ENCODE measurements at regions not wholly inside any gene's neighbourhood (a gene's known extent, or its start where the extent isn't known, plus 50 kb on each side); places are given as distances from the start of the nearest gene placed in this dataset.

DNA sequence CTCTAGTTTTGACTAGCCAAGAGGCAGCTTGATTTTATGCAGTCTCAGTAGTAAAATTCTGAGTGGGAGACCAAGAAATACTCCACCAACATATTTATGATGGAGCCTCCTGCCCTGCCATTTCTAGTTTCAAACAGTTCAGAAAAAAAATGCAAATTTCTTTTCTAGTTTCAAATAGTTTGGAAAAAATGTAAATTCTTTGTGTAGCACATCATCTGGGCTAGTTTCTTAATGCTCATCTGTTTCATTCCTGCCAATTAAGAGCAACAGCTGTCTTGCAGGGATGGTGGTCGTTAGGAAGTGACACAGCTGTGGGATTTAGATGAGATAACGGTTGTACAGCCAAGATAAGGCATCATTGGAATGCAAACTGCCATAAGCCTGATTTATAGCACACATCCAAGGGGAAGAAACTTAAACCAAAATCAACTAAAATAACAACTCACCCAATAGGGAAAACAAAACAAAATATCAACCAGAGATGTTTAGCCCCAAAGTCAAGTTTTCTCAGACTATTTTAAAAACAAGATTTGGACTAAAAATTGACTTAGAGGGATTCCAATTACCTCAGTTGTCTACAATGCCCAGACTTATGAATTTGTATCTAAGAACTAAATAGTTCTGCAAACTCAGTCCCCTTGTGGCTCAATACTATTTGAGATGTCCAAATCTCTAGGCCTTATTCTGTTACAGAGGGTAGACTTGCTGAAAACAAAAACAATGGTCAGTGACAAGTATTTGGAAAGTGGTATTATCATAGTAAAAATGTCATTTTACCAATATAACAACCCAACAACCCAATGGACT is 291.3 kb upstream of the ATP2B1 start:
- WGBS, 3 donors = 30 to 36% (median 33%) methylated on average over 2 of the region's 2 CpGs
- no peaks in the 10 kb centered on the region for H3K27me3 ChIP-seq (ENCODE audit: control insufficient read depth in 3 of 3, insufficient read depth in 3 of 3, low read length in 3 of 3)
- H3K4me3 ChIP-seq (ENCODE audit: low read depth in 1 of 3, low read length in 3 of 3) = no peak overlapping the region
- no peak overlapping the region for H3K27ac ChIP-seq (ENCODE audit: low read depth in 1 of 3, low read length in 2 of 3)
- FAIRE-seq (no peak), DNase-seq (no peak)
- no peaks in the 10 kb centered on the region for H3K9me3 ChIP-seq (ENCODE audit: control insufficient read depth in 2 of 2, insufficient read depth in 1 of 2, low read depth in 1 of 2, low read length in 1 of 2)
- H3K36me3 ChIP-seq (ENCODE audit: control insufficient read depth in 3 of 3, insufficient read depth in 2 of 3, low read depth in 1 of 3, low read length in 3 of 3) = no peaks in the 10 kb centered on the region
- H3K4me1 ChIP-seq (ENCODE audit: control insufficient read depth in 3 of 3, insufficient read depth in 2 of 3, low read depth in 1 of 3, low read length in 2 of 3) = no peaks in the 10 kb centered on the region

DNA sequence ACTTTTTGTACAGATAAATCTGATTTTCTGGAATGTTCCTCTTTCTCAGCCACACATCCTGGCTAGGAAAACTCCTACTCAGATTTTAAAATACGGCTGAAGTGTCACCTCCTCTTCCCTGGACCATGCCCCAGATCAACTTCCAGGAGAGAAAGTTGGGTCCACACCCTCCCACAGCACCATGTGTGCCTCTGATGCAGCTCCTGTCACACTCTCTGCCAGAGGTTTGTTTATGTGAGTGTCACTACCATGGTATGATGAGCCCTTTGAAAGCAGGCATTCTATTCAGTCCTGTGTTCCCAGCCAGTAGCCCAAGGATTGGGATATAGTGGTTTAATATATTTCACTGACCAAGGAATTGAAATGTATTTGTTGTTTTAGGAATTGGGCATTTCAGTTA is 287.2 kb upstream of the ATP2B1 start:
- Histone ChIP-seq H3K27me3 (ENCODE audit: control insufficient read depth in 3 of 3, insufficient read depth in 3 of 3, low read length in 3 of 3) (no peaks in the 10 kb centered on the region), H3K36me3 (ENCODE audit: control insufficient read depth in 3 of 3, insufficient read depth in 2 of 3, low read depth in 1 of 3, low read length in 3 of 3) (no peaks in the 10 kb centered on the region), H3K9me3 (ENCODE audit: control insufficient read depth in 2 of 2, insufficient read depth in 1 of 2, low read depth in 1 of 2, low read length in 1 of 2) (no peaks in the 10 kb centered on the region), H3K4me3 (ENCODE audit: low read depth in 1 of 3, low read length in 3 of 3) (no peak overlapping the region), H3K27ac (ENCODE audit: low read depth in 1 of 3, low read length in 2 of 3) (no peak overlapping the region), H3K4me1 (ENCODE audit: control insufficient read depth in 3 of 3, insufficient read depth in 2 of 3, low read depth in 1 of 3, low read length in 2 of 3) (no peaks in the 10 kb centered on the region)
- DNase-seq (no peak), FAIRE-seq (no peak)
- WGBS, 3 donors = 59 to 66% (median 66%) methylated on average over 1 of the region's 1 CpG

- Histone ChIP-seq H3K36me3 (ENCODE audit: control insufficient read depth in 3 of 3, insufficient read depth in 2 of 3, low read depth in 1 of 3, low read length in 3 of 3) (no peaks in the 10 kb centered on the region), H3K9me3 (ENCODE audit: control insufficient read depth in 2 of 2, insufficient read depth in 1 of 2, low read depth in 1 of 2, low read length in 1 of 2) (no peaks in the 10 kb centered on the region), H3K27me3 (ENCODE audit: control insufficient read depth in 3 of 3, insufficient read depth in 3 of 3, low read length in 3 of 3) (no peaks in the 10 kb centered on the region), H3K4me1 (ENCODE audit: control insufficient read depth in 3 of 3, insufficient read depth in 2 of 3, low read depth in 1 of 3, low read length in 2 of 3) (no peaks in the 10 kb centered on the region), H3K4me3 (ENCODE audit: low read depth in 1 of 3, low read length in 3 of 3) (no peak overlapping the region), H3K27ac (ENCODE audit: low read depth in 1 of 3, low read length in 2 of 3) (no peak overlapping the region)
- DNase-seq = no peak
- no peak for FAIRE-seq
- 84 to 96% (median 90%) methylated on average over 1 of the region's 1 CpG for WGBS, 3 donors
Observed at GRCh38 chr12:89994911-89995310, 286.3 kb upstream of the ATP2B1 start.

- no peaks in the 10 kb centered on the region for H3K9me3 ChIP-seq (ENCODE audit: control insufficient read depth in 2 of 2, insufficient read depth in 1 of 2, low read depth in 1 of 2, low read length in 1 of 2)
- no peaks in the 10 kb centered on the region for H3K36me3 ChIP-seq (ENCODE audit: control insufficient read depth in 3 of 3, insufficient read depth in 2 of 3, low read depth in 1 of 3, low read length in 3 of 3)
- no peak overlapping the region for H3K4me3 ChIP-seq (ENCODE audit: low read depth in 1 of 3, low read length in 3 of 3)
- FAIRE-seq = no peak
- 89 to 98% (median 97%) methylated on average over 1 of the region's 1 CpG for WGBS, 3 donors
- H3K27me3 ChIP-seq (ENCODE audit: control insufficient read depth in 3 of 3, insufficient read depth in 3 of 3, low read length in 3 of 3) = no peaks in the 10 kb centered on the region
- no peaks in the 10 kb centered on the region for H3K4me1 ChIP-seq (ENCODE audit: control insufficient read depth in 3 of 3, insufficient read depth in 2 of 3, low read depth in 1 of 3, low read length in 2 of 3)
- H3K27ac ChIP-seq (ENCODE audit: low read depth in 1 of 3, low read length in 2 of 3) = no peak overlapping the region
- DNase-seq = no peak
Observed at GRCh38 chr12:89993632-89994031, 285.0 kb upstream of the ATP2B1 start.

DNA sequence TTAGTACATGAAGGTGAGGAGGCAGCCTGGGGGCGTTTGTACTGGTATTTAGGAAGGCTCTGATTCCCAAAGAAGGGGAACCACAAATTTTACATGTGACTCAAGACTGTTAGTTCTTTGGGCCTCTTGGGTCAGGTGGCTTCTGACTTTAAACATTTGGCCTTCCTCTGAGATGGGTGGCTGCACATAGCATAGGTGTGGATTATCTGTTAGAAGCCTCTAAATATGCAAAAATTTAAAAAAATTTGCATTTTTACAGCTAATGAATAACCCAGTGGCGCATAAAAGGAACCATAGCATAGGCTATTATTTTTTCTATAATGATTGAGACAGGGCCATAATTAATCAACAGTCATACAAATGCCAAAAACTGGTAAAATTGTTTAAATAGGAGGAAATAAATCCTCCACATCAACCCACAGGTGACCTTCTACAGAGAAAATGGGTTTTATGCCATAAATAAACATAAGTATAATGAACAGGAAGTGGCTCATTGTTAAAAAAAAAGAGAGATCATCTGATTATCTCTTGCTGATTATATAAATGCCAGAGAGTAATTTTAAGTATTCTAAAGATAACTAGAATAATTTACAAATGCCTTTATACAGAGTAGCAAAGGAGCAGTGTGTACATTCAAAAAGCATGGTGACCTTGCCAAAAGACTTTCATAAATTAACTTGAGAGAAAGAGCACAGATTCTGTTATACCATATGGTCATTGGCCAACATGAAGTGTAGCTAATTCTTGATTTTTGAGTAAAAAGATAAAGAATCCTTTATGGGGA is 284.2 kb upstream of the ATP2B1 start:
- Histone ChIP-seq H3K9me3 (ENCODE audit: control insufficient read depth in 2 of 2, insufficient read depth in 1 of 2, low read depth in 1 of 2, low read length in 1 of 2) (no peaks in the 10 kb centered on the region), H3K36me3 (ENCODE audit: control insufficient read depth in 3 of 3, insufficient read depth in 2 of 3, low read depth in 1 of 3, low read length in 3 of 3) (no peaks in the 10 kb centered on the region), H3K27me3 (ENCODE audit: control insufficient read depth in 3 of 3, insufficient read depth in 3 of 3, low read length in 3 of 3) (no peaks in the 10 kb centered on the region), H3K27ac (ENCODE audit: low read depth in 1 of 3, low read length in 2 of 3) (no peak overlapping the region), H3K4me1 (ENCODE audit: control insufficient read depth in 3 of 3, insufficient read depth in 2 of 3, low read depth in 1 of 3, low read length in 2 of 3) (no peaks in the 10 kb centered on the region), H3K4me3 (ENCODE audit: low read depth in 1 of 3, low read length in 3 of 3) (no peak overlapping the region)
- no peak for FAIRE-seq
- WGBS, 3 donors = 77 to 82% (median 80%) methylated on average over 2 of the region's 2 CpGs
- DNase-seq = no peak

DNA sequence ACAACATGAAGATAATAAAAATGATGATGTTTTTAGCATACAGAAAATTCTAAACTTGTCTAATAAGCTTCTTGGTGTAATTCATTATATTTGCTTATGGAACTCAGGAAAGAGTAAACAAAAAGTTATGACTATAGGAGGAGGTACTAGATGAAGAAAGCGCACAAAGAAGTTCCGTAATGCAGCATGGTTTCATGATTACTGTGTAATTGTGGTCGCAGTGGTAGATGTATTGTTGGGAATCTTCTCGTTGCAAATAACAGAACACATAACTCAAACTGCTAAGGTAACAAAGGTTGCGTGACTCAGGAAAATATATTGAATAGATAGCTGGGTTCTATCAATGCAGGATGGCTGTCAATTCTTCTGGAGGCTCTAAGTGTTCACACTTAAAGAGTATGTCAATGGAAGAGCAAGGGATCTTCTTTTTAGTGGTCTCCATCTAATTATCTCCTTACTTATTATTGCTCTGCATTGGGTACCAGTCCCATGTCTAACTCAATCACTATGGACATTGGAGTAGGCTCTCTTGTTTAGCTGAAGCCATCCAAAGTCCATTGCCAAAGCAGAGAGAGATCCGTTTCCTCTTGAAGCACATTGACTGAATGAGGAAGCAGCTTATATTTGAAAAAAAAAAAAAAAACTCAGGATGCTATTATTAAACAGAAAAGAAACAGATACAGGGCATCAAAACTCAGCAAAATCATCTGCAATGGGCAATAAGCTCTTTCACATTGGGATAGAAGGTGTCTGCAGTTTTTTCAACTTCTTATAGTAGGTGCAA is 283.4 kb upstream of the ATP2B1 start:
- no peaks in the 10 kb centered on the region for H3K4me1 ChIP-seq (ENCODE audit: control insufficient read depth in 3 of 3, insufficient read depth in 2 of 3, low read depth in 1 of 3, low read length in 2 of 3)
- 77 to 84% (median 82%) methylated on average over 6 of the region's 6 CpGs for WGBS, 3 donors
- no peaks in the 10 kb centered on the region for H3K36me3 ChIP-seq (ENCODE audit: control insufficient read depth in 3 of 3, insufficient read depth in 2 of 3, low read depth in 1 of 3, low read length in 3 of 3)
- H3K27ac ChIP-seq (ENCODE audit: low read depth in 1 of 3, low read length in 2 of 3) = no peak overlapping the region
- no peaks in the 10 kb centered on the region for H3K9me3 ChIP-seq (ENCODE audit: control insufficient read depth in 2 of 2, insufficient read depth in 1 of 2, low read depth in 1 of 2, low read length in 1 of 2)
- FAIRE-seq (no peak), DNase-seq (peak in 1 of 2 donors; percentile 31)
- H3K27me3 ChIP-seq (ENCODE audit: control insufficient read depth in 3 of 3, insufficient read depth in 3 of 3, low read length in 3 of 3) = no peaks in the 10 kb centered on the region
- no peak overlapping the region for H3K4me3 ChIP-seq (ENCODE audit: low read depth in 1 of 3, low read length in 3 of 3)

DNA sequence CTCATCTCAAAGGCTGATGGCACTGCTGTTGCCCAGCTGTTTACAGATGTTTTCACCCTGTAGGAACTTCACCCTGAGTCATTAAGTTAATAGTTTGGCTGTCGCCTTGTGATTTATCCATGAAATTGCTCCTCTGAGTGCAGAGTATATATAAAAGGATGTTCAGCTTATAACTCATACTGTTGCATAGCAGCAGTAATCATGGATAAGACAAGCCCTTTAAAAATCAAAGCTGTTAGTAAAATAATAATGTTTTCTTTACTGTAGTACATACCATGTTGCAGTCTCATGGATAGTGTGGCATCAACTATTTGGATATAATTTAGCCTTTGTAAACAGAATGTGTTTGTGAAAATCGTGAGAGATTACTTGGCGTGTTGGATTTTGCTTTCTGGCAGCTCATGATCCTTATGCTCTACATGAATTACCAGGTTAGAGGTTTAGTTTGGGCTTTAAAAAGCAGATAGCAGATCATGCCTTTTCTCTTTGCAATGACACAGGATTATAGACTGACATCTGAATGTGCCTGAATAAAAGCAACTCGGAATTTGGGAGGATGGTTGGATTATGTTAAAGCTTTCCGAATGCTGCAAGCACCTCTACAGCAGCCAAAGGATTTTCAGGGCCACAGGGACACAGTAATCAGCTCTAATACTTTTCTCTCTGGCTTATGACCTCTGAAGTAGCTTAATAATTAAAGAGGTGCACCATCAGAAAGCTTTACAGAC is 279.7 kb upstream of the ATP2B1 start:
- Histone ChIP-seq H3K36me3 (ENCODE audit: control insufficient read depth in 3 of 3, insufficient read depth in 2 of 3, low read depth in 1 of 3, low read length in 3 of 3) (no peaks in the 10 kb centered on the region), H3K27me3 (ENCODE audit: control insufficient read depth in 3 of 3, insufficient read depth in 3 of 3, low read length in 3 of 3) (no peaks in the 10 kb centered on the region), H3K9me3 (ENCODE audit: control insufficient read depth in 2 of 2, insufficient read depth in 1 of 2, low read depth in 1 of 2, low read length in 1 of 2) (no peaks in the 10 kb centered on the region), H3K4me3 (ENCODE audit: low read depth in 1 of 3, low read length in 3 of 3) (no peak overlapping the region), H3K4me1 (ENCODE audit: control insufficient read depth in 3 of 3, insufficient read depth in 2 of 3, low read depth in 1 of 3, low read length in 2 of 3) (no peaks in the 10 kb centered on the region), H3K27ac (ENCODE audit: low read depth in 1 of 3, low read length in 2 of 3) (no peak overlapping the region)
- no peak for DNase-seq
- no peak for FAIRE-seq
- 68 to 74% (median 73%) methylated on average over 5 of the region's 5 CpGs for WGBS, 3 donors

- 94 to 97% (median 96%) methylated on average over 1 of the region's 1 CpG for WGBS, 3 donors
- Histone ChIP-seq H3K4me1 (ENCODE audit: control insufficient read depth in 3 of 3, insufficient read depth in 2 of 3, low read depth in 1 of 3, low read length in 2 of 3) (no peaks in the 10 kb centered on the region), H3K4me3 (ENCODE audit: low read depth in 1 of 3, low read length in 3 of 3) (no peak overlapping the region), H3K9me3 (ENCODE audit: control insufficient read depth in 2 of 2, insufficient read depth in 1 of 2, low read depth in 1 of 2, low read length in 1 of 2) (no peaks in the 10 kb centered on the region), H3K27me3 (ENCODE audit: control insufficient read depth in 3 of 3, insufficient read depth in 3 of 3, low read length in 3 of 3) (no peaks in the 10 kb centered on the region), H3K36me3 (ENCODE audit: control insufficient read depth in 3 of 3, insufficient read depth in 2 of 3, low read depth in 1 of 3, low read length in 3 of 3) (no peaks in the 10 kb centered on the region), H3K27ac (ENCODE audit: low read depth in 1 of 3, low read length in 2 of 3) (no peak overlapping the region)
- FAIRE-seq (no peak), DNase-seq (no peak)
Observed at GRCh38 chr12:89985935-89986334, 277.3 kb upstream of the ATP2B1 start.
